GM18511 (cell line): ENCODE measurements at regions not wholly inside any gene's neighbourhood (a gene's known extent, or its start where the extent isn't known, plus 50 kb on each side); places are given as distances from the start of the nearest gene placed in this dataset.
"Not testable (repeated sequence)": the region's sequence is repeated elsewhere in the genome, so short reads cannot be mapped to it uniquely, and the experiment has no call there.

ENCODE experiments used
- ATAC-seq: cut with Tn5 transposase; IDR thresholded peaks from one replicate; pipeline ENCODE4 v1.9.1; 2021; ENCODE audit warnings: mild to moderate bottlenecking, moderate library complexity; ENCODE audit not compliant: unreplicated experiment

- no peak for ATAC-seq
Measured at GRCh38 chr10:120047926-120048325, 155.4 kb downstream of the SEC23IP start.

- no peak for ATAC-seq
Measured at GRCh38 chr10:120048391-120048790, 155.9 kb downstream of the SEC23IP start.

- no peak for ATAC-seq
Measured at GRCh38 chr10:120051671-120052070, 159.1 kb downstream of the SEC23IP start.

- ATAC-seq = no peak
Measured at GRCh38 chr10:120052964-120053702, 160.6 kb downstream of the SEC23IP start.

GRCh38 chr10:120059790-120060189 lies 167.3 kb downstream of the SEC23IP start:
- not testable (repeated sequence) for ATAC-seq

GRCh38 chr10:120067427-120067826 lies 174.9 kb downstream of the SEC23IP start:
- ATAC-seq = no peak

GRCh38 chr10:120069700-120070099 lies 177.2 kb downstream of the SEC23IP start:
- no peak for ATAC-seq

GRCh38 chr10:120075349-120075748 lies 182.8 kb downstream of the SEC23IP start:
- ATAC-seq = no peak

GRCh38 chr10:120076996-120077706 lies 184.6 kb downstream of the SEC23IP start:
- ATAC-seq = no peak

GRCh38 chr10:120077707-120078492 lies 185.4 kb downstream of the SEC23IP start:
- no peak for ATAC-seq

- no peak for ATAC-seq
Measured at GRCh38 chr10:120085096-120085796, 192.7 kb downstream of the SEC23IP start.

GRCh38 chr10:120086066-120086465 lies 193.5 kb downstream of the SEC23IP start:
- no peak for ATAC-seq

GRCh38 chr10:120087109-120087508 lies 194.6 kb downstream of the SEC23IP start:
- ATAC-seq = no peak

- no peak for ATAC-seq
Measured at GRCh38 chr10:120095875-120096274, 203.3 kb downstream of the SEC23IP start.

- no peak for ATAC-seq
Measured at GRCh38 chr10:120097766-120098165, 205.2 kb downstream of the SEC23IP start.

GRCh38 chr10:120098232-120098930 lies 205.9 kb downstream of the SEC23IP start:
- no peak for ATAC-seq

GRCh38 chr10:120103738-120104560 lies 211.4 kb downstream of the SEC23IP start:
- no peak for ATAC-seq

- no peak for ATAC-seq
Measured at GRCh38 chr10:120105001-120105400, 212.5 kb downstream of the SEC23IP start.

- no peak for ATAC-seq
Measured at GRCh38 chr10:120105492-120105891, 213.0 kb downstream of the SEC23IP start.
